Ecto neural progenitor cell (in vitro differentiated cells): ENCODE measurements at regions not wholly inside any gene's neighbourhood (a gene's known extent, or its start where the extent isn't known, plus 50 kb on each side); places are given as distances from the start of the nearest gene placed in this dataset.

Experiments used
- DNase-seq: peaks from one replicate; pipeline ENCODE4 v3.0.0-alpha.2; 2018; ENCODE audit warnings: low spot score

- DNase-seq: no peak
Observed at GRCh38 chr18:39681061-39681460, 2115.5 kb upstream of the CELF4 start.

GRCh38 chr18:39675906-39676305, 2110.3 kb upstream of the CELF4 start:
- no peak for DNase-seq

- no peak for DNase-seq
Observed at GRCh38 chr18:39675368-39675767, 2109.8 kb upstream of the CELF4 start.

- DNase-seq: no peak
Observed at GRCh38 chr18:39672171-39672570, 2106.6 kb upstream of the CELF4 start.

- no peak for DNase-seq
Observed at GRCh38 chr18:39667905-39668304, 2102.3 kb upstream of the CELF4 start.

- DNase-seq: no peak
Observed at GRCh38 chr18:39666541-39666940, 2100.9 kb upstream of the CELF4 start.

- no peak for DNase-seq
Observed at GRCh38 chr18:39661856-39662366, 2096.3 kb upstream of the CELF4 start.

- no peak for DNase-seq
Observed at GRCh38 chr18:39660141-39660540, 2094.5 kb upstream of the CELF4 start.

- DNase-seq: no peak
Observed at GRCh38 chr18:39655341-39655740, 2089.7 kb upstream of the CELF4 start.

GRCh38 chr18:39653221-39653620, 2087.6 kb upstream of the CELF4 start:
- DNase-seq: no peak

GRCh38 chr18:39648616-39649015, 2083.0 kb upstream of the CELF4 start:
- no peak for DNase-seq

- DNase-seq: no peak
Observed at GRCh38 chr18:39647627-39648534, 2082.3 kb upstream of the CELF4 start.

- no peak for DNase-seq
Observed at GRCh38 chr18:39638224-39638623, 2072.6 kb upstream of the CELF4 start.

- no peak for DNase-seq
Observed at GRCh38 chr18:39636931-39637330, 2071.3 kb upstream of the CELF4 start.

- DNase-seq: no peak
Observed at GRCh38 chr18:39635966-39636365, 2070.4 kb upstream of the CELF4 start.

GRCh38 chr18:39635192-39635591, 2069.6 kb upstream of the CELF4 start:
- no peak for DNase-seq

GRCh38 chr18:39627936-39628335, 2062.3 kb upstream of the CELF4 start:
- DNase-seq: no peak

- no peak for DNase-seq
Observed at GRCh38 chr18:39624961-39625360, 2059.4 kb upstream of the CELF4 start.

- DNase-seq: no peak
Observed at GRCh38 chr18:39622431-39622830, 2056.8 kb upstream of the CELF4 start.

GRCh38 chr18:39620551-39621168, 2055.1 kb upstream of the CELF4 start:
- DNase-seq: no peak

- DNase-seq: no peak
Observed at GRCh38 chr18:39618265-39619003, 2052.8 kb upstream of the CELF4 start.

- DNase-seq: no peak
Observed at GRCh38 chr18:39611381-39612100, 2045.9 kb upstream of the CELF4 start.
